WTC11 (cell line): ENCODE measurements at regions not wholly inside any gene's neighbourhood (a gene's known extent, or its start where the extent isn't known, plus 50 kb on each side); places are given as distances from the start of the nearest gene placed in this dataset.

Source experiments
- ATAC-seq: fragments of 200-7000 bp; cut with Tn5 transposase; 2 replicates; pipeline ENCODE4 v1.10.0; 2021; ENCODE audit warnings: mild to moderate bottlenecking, moderate library complexity
- CTCF ChIA-PET: fragments of 300-600 bp; sonication (Branson Sonifier 250); formaldehyde crosslinking; loops from one replicate; lab custom pipeline; 2021; ENCODE audit warnings: antibody characterized with exemption; lab: Charles Lee
- POLR2A ChIA-PET: fragments of 350-600 bp; sonication (Branson Sonifier 250); formaldehyde crosslinking; loops from one replicate; lab custom pipeline; 2021; ENCODE audit warnings: antibody characterized with exemption; lab: Charles Lee
- DNase-seq: peaks from one replicate; pipeline ENCODE4 v3.0.0; 2021; ENCODE audit warnings: low spot score
- H3K27ac Mint-ChIP-seq: 2 replicates; pipeline ENCODE4 v1.8.0; 2021; ENCODE audit warnings: mixed read lengths
- H3K27me3 Mint-ChIP-seq: 2 replicates; pipeline ENCODE4 v1.8.0; 2021; ENCODE audit warnings: low read depth, mild to moderate bottlenecking, moderate library complexity, mixed read lengths
- H3K36me3 Mint-ChIP-seq: 2 replicates; pipeline ENCODE4 v1.8.0; 2021; ENCODE audit warnings: mixed read lengths
- H3K4me1 Mint-ChIP-seq: 2 replicates; pipeline ENCODE4 v1.8.0; 2022; ENCODE audit warnings: mixed read lengths
- H3K4me3 Mint-ChIP-seq: 2 replicates; pipeline ENCODE4 v1.8.0; 2021; ENCODE audit warnings: mild to moderate bottlenecking, moderate library complexity, mixed read lengths
- H3K9me3 Mint-ChIP-seq: 2 replicates; pipeline ENCODE4 v1.8.0; 2021; ENCODE audit warnings: mixed read lengths
- CBFB ChIP-seq: sonication (generic); formaldehyde crosslinking; IDR thresholded peaks from 2 replicates; pipeline ENCODE4 v1.8.1; 2022; ENCODE audit warnings: mild to moderate bottlenecking, low read depth, missing genetic modification reagents
- GABPB1 ChIP-seq: sonication (generic); formaldehyde crosslinking; IDR thresholded peaks from 2 replicates; pipeline ENCODE4 v1.8.1; 2023; ENCODE audit warnings: mild to moderate bottlenecking, missing genetic modification reagents
- GRHL2 ChIP-seq: fragments of 250-450 bp; sonication (Bioruptor Pico); IDR thresholded peaks from 2 replicates; pipeline ENCODE4 v1.8.0; 2022; ENCODE audit warnings: mild to moderate bottlenecking, moderate library complexity; ENCODE audit not compliant: insufficient replicate concordance, severe bottlenecking
- IRF2 ChIP-seq: sonication (generic); formaldehyde crosslinking; IDR thresholded peaks from 2 replicates; pipeline ENCODE4 v1.8.0; 2022; ENCODE audit warnings: low read depth, missing genetic modification reagents, borderline replicate concordance
- NFATC4 ChIP-seq: fragments of 250-450 bp; sonication (Bioruptor Pico); IDR thresholded peaks from 2 replicates; pipeline ENCODE4 v1.9.0; 2021; ENCODE audit warnings: mild to moderate bottlenecking
- SMAD3 ChIP-seq: sonication (generic); formaldehyde crosslinking; IDR thresholded peaks from 2 replicates; pipeline ENCODE4 v1.8.0; 2022; ENCODE audit warnings: missing genetic modification reagents, mild to moderate bottlenecking, borderline replicate concordance
- TCF7 ChIP-seq: sonication (generic); formaldehyde crosslinking; IDR thresholded peaks from 2 replicates; pipeline ENCODE4 v1.8.0; 2022; ENCODE audit warnings: mild to moderate bottlenecking, low read depth, missing genetic modification reagents, moderate library complexity
- TP53 ChIP-seq: sonication (generic); formaldehyde crosslinking; IDR thresholded peaks from 2 replicates; pipeline ENCODE4 v1.8.1; 2023; ENCODE audit warnings: mild to moderate bottlenecking, missing genetic modification reagents
- ZNF138 ChIP-seq: sonication (generic); formaldehyde crosslinking; conservative IDR thresholded peaks from 2 replicates; pipeline ENCODE4 v1.8.1; 2022; ENCODE audit warnings: mild to moderate bottlenecking, moderate library complexity, missing genetic modification reagents
- ZNF219 ChIP-seq: sonication (generic); formaldehyde crosslinking; IDR thresholded peaks from 2 replicates; pipeline ENCODE4 v1.8.0; 2023; ENCODE audit warnings: missing genetic modification reagents, mild to moderate bottlenecking, borderline replicate concordance
- ZNF232 ChIP-seq: sonication (generic); formaldehyde crosslinking; IDR thresholded peaks from 2 replicates; pipeline ENCODE4 v1.8.0; 2022; ENCODE audit warnings: mild to moderate bottlenecking, missing genetic modification reagents
- ZNF263 ChIP-seq: sonication (generic); formaldehyde crosslinking; IDR thresholded peaks from 2 replicates; pipeline ENCODE4 v1.8.1; 2022; ENCODE audit warnings: low read depth, mild to moderate bottlenecking, moderate library complexity, missing genetic modification reagents
- ZNF317 ChIP-seq: sonication (generic); formaldehyde crosslinking; IDR thresholded peaks from 2 replicates; pipeline ENCODE4 v1.8.1; 2023; ENCODE audit warnings: low read depth, mild to moderate bottlenecking, moderate library complexity, missing genetic modification reagents, borderline replicate concordance
- ZNF396 ChIP-seq: fragments of 250-450 bp; sonication (Bioruptor Pico); IDR thresholded peaks from 2 replicates; pipeline ENCODE4 v1.8.0; 2021; ENCODE audit warnings: mild to moderate bottlenecking, moderate library complexity, borderline replicate concordance
- TF ChIP-seq, protein P1 (sequence below): sonication (generic); formaldehyde crosslinking; IDR thresholded peaks from 2 replicates; pipeline ENCODE4 v1.8.0; 2022; ENCODE audit warnings: mild to moderate bottlenecking, missing genetic modification reagents
- TF ChIP-seq, protein P2 (sequence below): sonication (generic); formaldehyde crosslinking; IDR thresholded peaks from 2 replicates; pipeline ENCODE4 v1.8.1; 2022; ENCODE audit warnings: low read depth, mild to moderate bottlenecking, moderate library complexity, missing genetic modification reagents, borderline replicate concordance
- TF ChIP-seq, protein P3 (sequence below): sonication (generic); formaldehyde crosslinking; IDR thresholded peaks from 2 replicates; pipeline ENCODE4 v1.8.0; 2022; ENCODE audit warnings: mild to moderate bottlenecking, missing genetic modification reagents
- TF ChIP-seq, protein P4 (sequence below): sonication (generic); formaldehyde crosslinking; IDR thresholded peaks from 2 replicates; pipeline ENCODE4 v1.8.1; 2023; ENCODE audit warnings: mild to moderate bottlenecking, missing genetic modification reagents
- TF ChIP-seq, protein P5 (sequence below): sonication (generic); formaldehyde crosslinking; conservative IDR thresholded peaks from 2 replicates; pipeline ENCODE4 v1.8.1; 2022; ENCODE audit warnings: mild to moderate bottlenecking, missing genetic modification reagents
- TF ChIP-seq, protein P6 (sequence below): sonication (generic); formaldehyde crosslinking; IDR thresholded peaks from 2 replicates; pipeline ENCODE4 v1.8.1; 2022; ENCODE audit warnings: low read depth, missing genetic modification reagents, borderline replicate concordance

DNA sequence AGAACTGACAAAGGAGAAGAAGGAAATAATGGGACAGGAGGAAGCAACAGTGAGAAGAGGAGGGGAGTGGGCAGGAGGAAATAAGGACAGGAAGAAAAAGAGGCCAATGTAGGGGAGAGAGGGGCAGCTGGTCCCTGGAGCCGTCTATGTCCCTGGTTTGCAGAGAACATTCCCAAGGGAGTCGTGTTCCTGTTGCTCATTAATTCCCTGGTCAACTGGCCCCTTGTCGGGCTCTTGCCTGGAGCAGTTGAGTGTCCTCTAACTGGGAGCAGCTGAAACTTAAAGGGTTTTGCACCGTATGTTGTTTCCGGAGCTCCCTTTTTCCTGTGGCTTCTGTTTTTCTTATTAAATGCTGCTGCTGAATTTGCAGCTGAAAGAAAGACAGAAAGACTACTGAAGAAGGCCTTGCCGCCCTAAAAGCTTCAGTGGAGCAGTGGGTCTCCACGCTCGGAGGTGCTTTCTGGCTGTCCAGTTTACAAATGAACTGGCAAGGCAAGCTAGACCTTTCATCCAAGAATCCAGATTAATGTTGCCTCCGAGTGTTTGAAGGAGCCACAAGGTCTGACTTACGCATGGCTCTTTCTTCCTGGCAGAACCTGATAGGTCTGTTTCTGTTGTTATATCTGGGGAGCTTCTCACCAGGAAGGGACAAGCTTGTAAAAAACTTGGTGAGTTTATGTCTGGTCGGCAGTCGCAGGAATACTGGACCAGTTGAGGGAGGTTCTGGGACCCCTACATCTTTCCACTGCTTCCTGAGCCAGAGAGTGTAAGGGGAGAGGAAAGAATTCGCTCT lies 146.2 kb upstream of the RFLNA start:
- peaks cover 65% of the 10 kb centered on the region for H3K4me1 Mint-ChIP-seq
- no peak for DNase-seq
- CTCF ChIA-PET, result interaction anchor here (0.7 to 1.3 kb wide), 5 partner anchors 8 to 125 kb away, joined by 3 to 5 read pairs (median 4); no protein-coding TSS in a partner anchor
- POLR2A ChIA-PET, result no interaction called here
- ATAC-seq, result peak; percentile 12
- H3K4me3 Mint-ChIP-seq, result no peak overlapping the region
- peaks cover 32% of the 10 kb centered on the region for H3K9me3 Mint-ChIP-seq
- H3K36me3 Mint-ChIP-seq, result peaks cover 33% of the 10 kb centered on the region
- peaks cover 11% of the 10 kb centered on the region for H3K27me3 Mint-ChIP-seq
- peak overlapping the region; percentile 97 for H3K27ac Mint-ChIP-seq
- no peak for TF ChIP-seq TP53
- no peak for TF ChIP-seq ZNF396 (CRISPR knock-in tag)
- TF ChIP-seq SMAD3 (CRISPR knock-in tag), result 0 out of 2 replicates have a peak, but pooled peaks have one; percentile 19
- TF ChIP-seq, protein P1, sequence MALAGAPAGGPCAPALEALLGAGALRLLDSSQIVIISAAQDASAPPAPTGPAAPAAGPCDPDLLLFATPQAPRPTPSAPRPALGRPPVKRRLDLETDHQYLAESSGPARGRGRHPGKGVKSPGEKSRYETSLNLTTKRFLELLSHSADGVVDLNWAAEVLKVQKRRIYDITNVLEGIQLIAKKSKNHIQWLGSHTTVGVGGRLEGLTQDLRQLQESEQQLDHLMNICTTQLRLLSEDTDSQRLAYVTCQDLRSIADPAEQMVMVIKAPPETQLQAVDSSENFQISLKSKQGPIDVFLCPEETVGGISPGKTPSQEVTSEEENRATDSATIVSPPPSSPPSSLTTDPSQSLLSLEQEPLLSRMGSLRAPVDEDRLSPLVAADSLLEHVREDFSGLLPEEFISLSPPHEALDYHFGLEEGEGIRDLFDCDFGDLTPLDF, result no peak
- no peak for TF ChIP-seq ZNF232 (CRISPR knock-in tag)

DNA sequence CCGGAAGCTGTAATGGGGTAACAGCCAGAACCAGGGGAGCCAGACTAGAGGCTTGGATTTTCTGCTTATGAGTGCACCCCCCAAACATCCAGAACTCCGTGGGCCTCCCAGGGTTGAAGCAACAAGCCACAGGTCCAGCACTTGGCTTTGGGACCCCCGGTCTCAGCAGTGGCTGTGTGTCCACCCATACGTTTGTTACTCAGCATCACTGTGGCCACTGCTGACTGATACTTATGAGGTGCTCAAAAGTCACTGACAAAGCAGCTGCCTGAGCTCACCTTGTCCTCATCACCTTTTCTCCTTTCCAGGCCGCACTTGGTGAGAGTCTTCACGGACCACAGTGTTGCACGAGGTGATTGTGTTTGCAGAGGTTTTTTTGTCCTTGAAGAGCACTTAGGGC lies 145.6 kb upstream of the RFLNA start:
- Mint-ChIP-seq H3K4me1 (peaks cover 62% of the 10 kb centered on the region), H3K4me3 (no peak overlapping the region)
- POLR2A ChIA-PET, result no interaction called here

DNA sequence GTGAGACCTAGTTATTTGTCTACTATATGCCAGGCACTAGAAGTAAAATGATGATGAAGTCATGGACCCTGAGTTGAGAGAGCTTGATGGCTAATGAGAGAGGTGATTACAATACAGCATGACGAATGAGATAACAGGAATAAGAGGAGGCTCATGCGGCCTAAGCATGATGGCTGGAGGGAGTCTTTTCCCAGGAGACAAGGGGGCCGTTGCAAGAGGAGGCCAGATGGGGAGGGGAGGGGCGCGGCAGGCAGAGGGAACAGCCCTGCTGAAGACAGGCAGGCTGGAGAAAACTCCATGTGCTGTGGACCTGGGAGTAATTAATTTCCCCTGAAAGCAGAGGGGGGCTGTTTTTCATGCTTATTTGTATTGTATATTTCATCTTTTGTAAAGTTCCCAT lies 144.7 kb upstream of the RFLNA start:
- TF ChIP-seq, protein P2, sequence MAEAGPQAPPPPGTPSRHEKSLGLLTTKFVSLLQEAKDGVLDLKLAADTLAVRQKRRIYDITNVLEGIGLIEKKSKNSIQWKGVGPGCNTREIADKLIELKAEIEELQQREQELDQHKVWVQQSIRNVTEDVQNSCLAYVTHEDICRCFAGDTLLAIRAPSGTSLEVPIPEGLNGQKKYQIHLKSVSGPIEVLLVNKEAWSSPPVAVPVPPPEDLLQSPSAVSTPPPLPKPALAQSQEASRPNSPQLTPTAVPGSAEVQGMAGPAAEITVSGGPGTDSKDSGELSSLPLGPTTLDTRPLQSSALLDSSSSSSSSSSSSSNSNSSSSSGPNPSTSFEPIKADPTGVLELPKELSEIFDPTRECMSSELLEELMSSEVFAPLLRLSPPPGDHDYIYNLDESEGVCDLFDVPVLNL (CRISPR knock-in tag), result no peak
- TF ChIP-seq, protein P3, sequence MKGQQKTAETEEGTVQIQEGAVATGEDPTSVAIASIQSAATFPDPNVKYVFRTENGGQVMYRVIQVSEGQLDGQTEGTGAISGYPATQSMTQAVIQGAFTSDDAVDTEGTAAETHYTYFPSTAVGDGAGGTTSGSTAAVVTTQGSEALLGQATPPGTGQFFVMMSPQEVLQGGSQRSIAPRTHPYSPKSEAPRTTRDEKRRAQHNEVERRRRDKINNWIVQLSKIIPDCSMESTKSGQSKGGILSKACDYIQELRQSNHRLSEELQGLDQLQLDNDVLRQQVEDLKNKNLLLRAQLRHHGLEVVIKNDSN (CRISPR knock-in tag), result no peak
- TF ChIP-seq, protein P4, sequence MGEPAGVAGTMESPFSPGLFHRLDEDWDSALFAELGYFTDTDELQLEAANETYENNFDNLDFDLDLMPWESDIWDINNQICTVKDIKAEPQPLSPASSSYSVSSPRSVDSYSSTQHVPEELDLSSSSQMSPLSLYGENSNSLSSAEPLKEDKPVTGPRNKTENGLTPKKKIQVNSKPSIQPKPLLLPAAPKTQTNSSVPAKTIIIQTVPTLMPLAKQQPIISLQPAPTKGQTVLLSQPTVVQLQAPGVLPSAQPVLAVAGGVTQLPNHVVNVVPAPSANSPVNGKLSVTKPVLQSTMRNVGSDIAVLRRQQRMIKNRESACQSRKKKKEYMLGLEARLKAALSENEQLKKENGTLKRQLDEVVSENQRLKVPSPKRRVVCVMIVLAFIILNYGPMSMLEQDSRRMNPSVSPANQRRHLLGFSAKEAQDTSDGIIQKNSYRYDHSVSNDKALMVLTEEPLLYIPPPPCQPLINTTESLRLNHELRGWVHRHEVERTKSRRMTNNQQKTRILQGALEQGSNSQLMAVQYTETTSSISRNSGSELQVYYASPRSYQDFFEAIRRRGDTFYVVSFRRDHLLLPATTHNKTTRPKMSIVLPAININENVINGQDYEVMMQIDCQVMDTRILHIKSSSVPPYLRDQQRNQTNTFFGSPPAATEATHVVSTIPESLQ (CRISPR knock-in tag), result no peak
- TF ChIP-seq ZNF138 (no peak), CBFB (no peak), NFATC4 (CRISPR knock-in tag) (no peak), ZNF263 (no peak), IRF2 (CRISPR knock-in tag) (no peak), ZNF317 (no peak)
- TF ChIP-seq, protein P5, sequence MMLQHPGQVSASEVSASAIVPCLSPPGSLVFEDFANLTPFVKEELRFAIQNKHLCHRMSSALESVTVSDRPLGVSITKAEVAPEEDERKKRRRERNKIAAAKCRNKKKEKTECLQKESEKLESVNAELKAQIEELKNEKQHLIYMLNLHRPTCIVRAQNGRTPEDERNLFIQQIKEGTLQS (CRISPR knock-in tag), result no peak
- TF ChIP-seq, protein P6, sequence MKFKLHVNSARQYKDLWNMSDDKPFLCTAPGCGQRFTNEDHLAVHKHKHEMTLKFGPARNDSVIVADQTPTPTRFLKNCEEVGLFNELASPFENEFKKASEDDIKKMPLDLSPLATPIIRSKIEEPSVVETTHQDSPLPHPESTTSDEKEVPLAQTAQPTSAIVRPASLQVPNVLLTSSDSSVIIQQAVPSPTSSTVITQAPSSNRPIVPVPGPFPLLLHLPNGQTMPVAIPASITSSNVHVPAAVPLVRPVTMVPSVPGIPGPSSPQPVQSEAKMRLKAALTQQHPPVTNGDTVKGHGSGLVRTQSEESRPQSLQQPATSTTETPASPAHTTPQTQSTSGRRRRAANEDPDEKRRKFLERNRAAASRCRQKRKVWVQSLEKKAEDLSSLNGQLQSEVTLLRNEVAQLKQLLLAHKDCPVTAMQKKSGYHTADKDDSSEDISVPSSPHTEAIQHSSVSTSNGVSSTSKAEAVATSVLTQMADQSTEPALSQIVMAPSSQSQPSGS (CRISPR knock-in tag), result no peak
- Mint-ChIP-seq H3K4me3 (no peak overlapping the region), H3K36me3 (peaks cover 32% of the 10 kb centered on the region), H3K9me3 (peaks cover 32% of the 10 kb centered on the region), H3K4me1 (peaks cover 57% of the 10 kb centered on the region), H3K27ac (no peak overlapping the region; the same call in 1 of the 2 replicates), H3K27me3 (peaks cover 11% of the 10 kb centered on the region)
- no peak for ATAC-seq
- no peak for DNase-seq
- POLR2A ChIA-PET, result no interaction called here
- CTCF ChIA-PET, result interaction anchor here (1.3 kb wide), 1 partner anchor 10 kb away, joined by 4 read pairs; no protein-coding TSS in a partner anchor

More for the DNA sequence above, 145.6 kb upstream of the RFLNA start:
- H3K9me3 Mint-ChIP-seq, result peaks cover 32% of the 10 kb centered on the region
- no peak for DNase-seq
- no peak for ATAC-seq
- H3K27ac Mint-ChIP-seq, result no peak overlapping the region
- TF ChIP-seq GABPB1 (CRISPR knock-in tag) (no peak), ZNF219 (CRISPR knock-in tag) (no peak), GRHL2 (CRISPR knock-in tag) (no peak), TP53 (no peak), TCF7 (CRISPR knock-in tag) (no peak)
- H3K27me3 Mint-ChIP-seq, result peaks cover 11% of the 10 kb centered on the region
- peaks cover 32% of the 10 kb centered on the region for H3K36me3 Mint-ChIP-seq
- CTCF ChIA-PET, result interaction anchor here (0.7 to 1.3 kb wide), 5 partner anchors 9 to 124 kb away, joined by 3 to 5 read pairs (median 4); no protein-coding TSS in a partner anchor
